Gastrocnemius medialis (tissue), 4 donors: ENCODE measurements at regions not wholly inside any gene's neighbourhood (a gene's known extent, or its start where the extent isn't known, plus 50 kb on each side); places are given as distances from the start of the nearest gene placed in this dataset.
"Not testable (repeated sequence)": the region's sequence is repeated elsewhere in the genome, so short reads cannot be mapped to it uniquely, and the experiment has no call there.

Experiments
- ATAC-seq, 2 donors: fragments of 150-250 bp; one replicate each; pipeline ENCODE4 v1.9.1; 2016
- DNase-seq, 2 donors: peaks; one replicate each; pipeline ENCODE4 v3.0.0-alpha.2; 2019
- H3K27ac ChIP-seq, 4 donors: fragments of 200-600 bp; sonication (generic); 1 replicate in 1 of 4; 2 replicates in 3 of 4; pipeline ENCODE4 v1.5.1; 2016 to 2018; ENCODE audit warnings: mild to moderate bottlenecking in 2 of 4, moderate library complexity in 1 of 4
- H3K27me3 ChIP-seq, 3 donors: fragments of 200-600 bp; sonication (generic) in 2 of 3; 1 replicate in 1 of 3; 2 replicates in 2 of 3; pipeline versions ENCODE4 v1.5.1 to v1.6.0; 2016 to 2019; ENCODE audit warnings: mild to moderate bottlenecking in 1 of 3, moderate library complexity in 1 of 3
- H3K36me3 ChIP-seq, 2 donors: fragments of 200-600 bp; sonication (generic) in 1 of 2; one replicate each; pipeline ENCODE4 v1.5.1; 2017 to 2018
- H3K4me1 ChIP-seq, 2 donors: fragments of 200-600 bp; sonication (generic) in 1 of 2; one replicate each; pipeline ENCODE4 v1.5.1; 2016 to 2017; ENCODE audit warnings: mild to moderate bottlenecking in 2 of 2
- H3K4me3 ChIP-seq, 4 donors: fragments of 200-600 bp; sonication (generic) in 3 of 4; 1 replicate in 1 of 4; 2 replicates in 3 of 4; pipeline ENCODE4 v1.5.1; 2016 to 2019; ENCODE audit warnings: mild to moderate bottlenecking in 2 of 4
- H3K9me3 ChIP-seq, 3 donors: fragments of 200-600 bp; sonication (generic) in 2 of 3; 1 replicate in 1 of 3; 2 replicates in 2 of 3; pipeline ENCODE4 v1.5.1; 2016 to 2019
- POLR2A ChIP-seq, 2 donors: fragments of 450-650 bp; IDR thresholded peaks; one replicate each; pipeline ENCODE4 v1.6.1; 2017; ENCODE audit warnings: antibody characterized with exemption in 2 of 2, mild to moderate bottlenecking in 2 of 2, moderate library complexity in 2 of 2
- in situ Hi-C, 4 donors: fragments of 200-750 bp; cut with MboI; loops; one replicate each; pipeline versions ENCODE4 v1.15.0 to v1.8.0; 2017; ENCODE audit warnings: low sequenced_read_pairs in 4 of 4
- intact Hi-C: fragments of 100-400 bp; cut with DNase I; formaldehyde crosslinking; loops from one replicate; pipeline ENCODE4 v1.15.1; 2023; ENCODE audit warnings: low total_unique reads
- TF ChIP-seq, protein P1 (sequence below), 5 experiments: fragments of 450-650 bp in 3 of 5; fragments of 200-600 bp in 2 of 5; sonication (generic) in 2 of 5; IDR thresholded peaks in 4 of 5; conservative IDR thresholded peaks in 1 of 5; 1 replicate in 4 of 5; 2 replicates in 1 of 5; pipeline ENCODE4 v1.5.1; 2016 to 2019; ENCODE audit warnings: antibody characterized with exemption in 5 of 5, mild to moderate bottlenecking in 3 of 5, moderate library complexity in 3 of 5

DNA sequence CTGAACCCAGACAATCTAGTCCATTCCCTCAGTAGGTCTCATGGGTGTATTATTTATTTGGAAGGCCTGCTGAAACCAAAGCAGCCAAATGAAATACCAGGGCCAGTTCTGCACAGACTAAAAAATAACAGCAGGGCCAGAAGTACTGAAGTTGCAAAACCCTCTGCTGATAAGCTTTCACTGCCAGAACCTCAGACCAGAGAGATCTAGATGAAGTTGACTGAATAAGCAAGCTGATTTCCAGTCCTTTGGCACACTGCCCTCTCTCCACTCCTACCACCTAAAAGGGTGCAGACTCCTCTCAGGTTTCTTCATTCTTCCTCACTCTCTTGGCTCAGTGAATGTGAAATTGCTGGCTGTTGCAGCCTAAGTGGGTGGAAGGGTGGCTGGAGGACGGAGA lies 276.7 kb upstream of the KLF3 start:
- TF ChIP-seq POLR2A (IDR thresholded peaks at IDR 0.05): no peak
- TF ChIP-seq, protein P1, sequence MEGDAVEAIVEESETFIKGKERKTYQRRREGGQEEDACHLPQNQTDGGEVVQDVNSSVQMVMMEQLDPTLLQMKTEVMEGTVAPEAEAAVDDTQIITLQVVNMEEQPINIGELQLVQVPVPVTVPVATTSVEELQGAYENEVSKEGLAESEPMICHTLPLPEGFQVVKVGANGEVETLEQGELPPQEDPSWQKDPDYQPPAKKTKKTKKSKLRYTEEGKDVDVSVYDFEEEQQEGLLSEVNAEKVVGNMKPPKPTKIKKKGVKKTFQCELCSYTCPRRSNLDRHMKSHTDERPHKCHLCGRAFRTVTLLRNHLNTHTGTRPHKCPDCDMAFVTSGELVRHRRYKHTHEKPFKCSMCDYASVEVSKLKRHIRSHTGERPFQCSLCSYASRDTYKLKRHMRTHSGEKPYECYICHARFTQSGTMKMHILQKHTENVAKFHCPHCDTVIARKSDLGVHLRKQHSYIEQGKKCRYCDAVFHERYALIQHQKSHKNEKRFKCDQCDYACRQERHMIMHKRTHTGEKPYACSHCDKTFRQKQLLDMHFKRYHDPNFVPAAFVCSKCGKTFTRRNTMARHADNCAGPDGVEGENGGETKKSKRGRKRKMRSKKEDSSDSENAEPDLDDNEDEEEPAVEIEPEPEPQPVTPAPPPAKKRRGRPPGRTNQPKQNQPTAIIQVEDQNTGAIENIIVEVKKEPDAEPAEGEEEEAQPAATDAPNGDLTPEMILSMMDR (IDR thresholded peaks at IDR 0.05 in 4 of 5, conservative IDR thresholded peaks at IDR 0.05 in 1 of 5): no peak
- peaks cover 4 to 8% of the 10 kb centered on the region in 2 donors for H3K4me1 ChIP-seq
- peak; percentile 79 to 83 for ATAC-seq
- H3K36me3 ChIP-seq: no peaks in the 10 kb centered on the region
- in situ Hi-C loops (loop anchor here in 1 of 4 donors (10.0 kb wide), 1 partner anchor 63 kb away; no protein-coding TSS in a partner anchor), intact Hi-C loops (no loop called here)
- no peaks in the 10 kb centered on the region for H3K27me3 ChIP-seq
- peak; percentile 62 to 64 for DNase-seq
- H3K27ac ChIP-seq: no peak overlapping the region
- H3K9me3 ChIP-seq: no peaks in the 10 kb centered on the region
- no peak overlapping the region for H3K4me3 ChIP-seq

DNA sequence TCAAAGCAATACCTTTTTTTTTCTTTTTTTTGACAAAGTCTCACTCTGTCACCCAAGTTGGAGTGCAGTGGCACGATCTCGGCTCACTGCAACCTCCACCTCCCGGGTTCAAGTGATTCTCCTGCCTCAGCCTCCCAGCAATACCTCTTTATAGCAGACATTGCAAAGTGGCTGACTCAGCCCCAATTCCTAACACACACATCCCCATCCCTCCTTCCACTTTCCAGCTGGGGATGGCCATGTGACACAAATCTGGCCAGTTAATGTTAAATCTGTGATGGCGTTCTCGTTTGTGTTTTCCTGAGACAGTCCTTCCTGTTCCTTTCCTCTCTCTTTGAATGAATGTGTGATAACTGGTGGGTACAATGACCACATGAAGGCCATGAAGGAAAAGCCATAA lies 276.2 kb upstream of the KLF3 start:
- Histone ChIP-seq H3K4me1 (peaks cover 4 to 8% of the 10 kb centered on the region in 2 donors), H3K27me3 (no peaks in the 10 kb centered on the region), H3K36me3 (no peaks in the 10 kb centered on the region), H3K4me3 (no peak overlapping the region), H3K27ac (no peak overlapping the region), H3K9me3 (no peaks in the 10 kb centered on the region)
- intact Hi-C loops: no loop called here
- in situ Hi-C loops: loop anchor here in 1 of 4 donors (10.0 kb wide), 1 partner anchor 63 kb away; no protein-coding TSS in a partner anchor
- ATAC-seq (no peak), DNase-seq (no peak)
- TF ChIP-seq, protein P1 (IDR thresholded peaks at IDR 0.05 in 4 of 5, conservative IDR thresholded peaks at IDR 0.05 in 1 of 5): no peak
- no peak for TF ChIP-seq POLR2A (IDR thresholded peaks at IDR 0.05)

DNA sequence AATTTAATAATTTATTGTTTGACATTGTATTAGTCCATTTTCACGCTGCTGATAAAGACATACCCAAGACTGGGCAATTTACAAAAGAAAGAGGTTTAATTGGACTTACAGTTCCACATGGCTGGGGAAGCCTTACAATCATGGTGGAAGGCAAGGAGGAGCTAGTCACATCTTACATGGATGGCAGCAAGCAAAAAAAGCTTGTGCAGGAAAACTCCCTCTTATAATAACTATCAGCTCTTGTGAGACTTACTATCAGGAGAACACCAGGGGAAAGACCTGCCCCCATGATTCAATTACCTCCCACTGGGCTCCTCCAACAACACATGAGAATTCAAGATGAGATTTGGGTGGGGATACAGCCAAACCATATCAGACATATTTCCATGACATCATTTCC lies 275.1 kb upstream of the KLF3 start:
- H3K4me3 ChIP-seq, DNase-seq, H3K27me3 ChIP-seq, H3K9me3 ChIP-seq, H3K27ac ChIP-seq, H3K36me3 ChIP-seq, ATAC-seq, intact Hi-C loops, H3K4me1 ChIP-seq: not testable (repeated sequence)
- in situ Hi-C loops: loop anchor here in 1 of 4 donors (10.0 kb wide), 1 partner anchor 64 kb away; no protein-coding TSS in a partner anchor

DNA sequence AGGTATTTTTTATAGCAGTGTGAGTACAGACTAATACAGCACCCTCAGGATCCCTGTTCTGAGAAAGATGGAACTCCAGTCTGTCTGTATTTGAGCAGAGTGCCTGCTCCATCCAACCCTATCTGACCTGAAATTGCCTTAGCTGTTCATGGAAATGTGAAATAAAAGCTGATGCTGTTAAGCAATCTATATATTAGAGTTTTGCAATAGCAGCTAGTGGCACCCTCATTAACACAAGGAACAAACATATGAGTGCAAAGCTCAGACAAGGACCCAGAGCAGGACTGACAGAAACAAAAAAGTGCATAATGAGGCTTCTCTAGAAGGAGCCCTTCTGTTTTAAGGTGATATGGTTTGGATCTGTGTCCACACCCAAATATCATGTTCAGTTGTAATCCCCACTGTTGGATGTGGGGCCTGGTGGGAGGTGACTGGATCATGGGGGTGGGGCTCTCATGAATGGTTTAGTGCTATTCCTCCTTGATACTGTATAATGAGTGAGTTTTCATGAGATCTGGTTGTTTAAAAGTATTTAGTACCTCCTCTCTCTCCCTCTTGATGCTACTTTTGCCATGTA lies 272.9 kb upstream of the KLF3 start:
- intact Hi-C loops: loop anchor here (10.0 kb wide), 1 partner anchor 284 kb away; no protein-coding TSS in a partner anchor
- Histone ChIP-seq H3K9me3 (no peaks in the 10 kb centered on the region), H3K27ac (no peak overlapping the region), H3K27me3 (no peaks in the 10 kb centered on the region), H3K36me3 (no peaks in the 10 kb centered on the region), H3K4me1 (peaks cover under 1 to 8% of the 10 kb centered on the region in 2 donors), H3K4me3 (no peak overlapping the region)
- TF ChIP-seq POLR2A (IDR thresholded peaks at IDR 0.05): no peak
- TF ChIP-seq, protein P1 (IDR thresholded peaks at IDR 0.05 in 4 of 5, conservative IDR thresholded peaks at IDR 0.05 in 1 of 5): no peak
- no peak for DNase-seq
- ATAC-seq: no peak
- in situ Hi-C loops: no loop called here

DNA sequence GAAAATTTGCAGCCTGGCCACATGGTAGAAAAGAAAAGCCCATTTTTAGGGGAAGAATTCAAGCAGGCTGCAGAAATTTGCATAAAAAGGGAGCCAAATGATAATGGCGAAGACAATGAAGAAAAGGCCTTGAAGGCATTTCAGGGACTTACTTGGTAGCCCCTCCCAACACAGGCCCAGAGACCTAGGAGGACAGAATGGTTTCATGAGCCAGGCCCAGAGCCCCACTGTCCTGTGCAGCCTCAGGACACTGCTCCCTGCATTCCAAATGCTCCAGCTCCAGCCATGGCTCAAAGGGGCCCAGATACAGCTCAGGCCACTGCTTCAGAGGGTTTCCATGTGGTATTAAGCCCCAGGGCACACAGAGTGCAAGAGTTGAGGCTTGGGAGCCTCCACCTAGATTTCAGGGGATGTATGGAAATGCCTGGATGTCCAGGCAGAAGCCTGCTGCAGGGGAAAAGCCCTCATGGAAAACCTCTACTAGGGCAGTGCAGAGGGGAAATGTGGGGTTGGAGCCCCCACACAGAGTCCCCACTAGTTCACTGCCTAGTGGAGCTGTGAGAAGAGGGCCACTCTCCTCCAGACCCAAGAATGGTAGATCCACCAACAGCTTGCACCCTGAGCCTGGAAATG lies 271.7 kb upstream of the KLF3 start:
- in situ Hi-C loops: no loop called here

More for the DNA sequence above, 271.7 kb upstream of the KLF3 start:
- intact Hi-C loops: loop anchor here (10.0 kb wide), 1 partner anchor 282 kb away; no protein-coding TSS in a partner anchor
- Histone ChIP-seq H3K4me3 (no peak overlapping the region), H3K9me3 (no peaks in the 10 kb centered on the region), H3K36me3 (no peaks in the 10 kb centered on the region), H3K4me1 (peaks cover 0 to 2% of the 10 kb centered on the region in 2 donors), H3K27ac (no peak overlapping the region), H3K27me3 (no peaks in the 10 kb centered on the region)
- TF ChIP-seq, protein P1 (IDR thresholded peaks at IDR 0.05 in 4 of 5, conservative IDR thresholded peaks at IDR 0.05 in 1 of 5): no peak
- TF ChIP-seq POLR2A (IDR thresholded peaks at IDR 0.05): no peak
- DNase-seq: no peak
- ATAC-seq: no peak
